Right lobe of liver (tissue), 6 donors: ENCODE measurements at regions not wholly inside any gene's neighbourhood (a gene's known extent, or its start where the extent isn't known, plus 50 kb on each side); places are given as distances from the start of the nearest gene placed in this dataset.

Experiments
- ATAC-seq, 4 donors: fragments of 200-7000 bp; cut with Tn5 transposase; one replicate each; pipeline ENCODE4 v1.9.1; 2020; ENCODE audit warnings: mild to moderate bottlenecking in 4 of 4, moderate library complexity in 4 of 4
- DNase-seq, 3 donors: peaks; one replicate each; pipeline ENCODE4 v3.0.0-alpha.2; 2020
- H3K27ac ChIP-seq, 3 donors: fragments of 200-600 bp; one replicate each; pipeline ENCODE4 v1.8.0; 2022
- H3K27me3 ChIP-seq, 2 donors: fragments of 200-600 bp; one replicate each; pipeline ENCODE4 v1.8.0; 2022
- H3K36me3 ChIP-seq, 4 donors: fragments of 200-600 bp; sonication (generic) in 1 of 4; one replicate each; pipeline versions ENCODE4 v1.5.1 to v1.8.0; 2017 to 2022; ENCODE audit warnings: control low read depth in 1 of 4
- H3K4me1 ChIP-seq, 4 donors: fragments of 200-600 bp; sonication (generic) in 1 of 4; one replicate each; pipeline versions ENCODE4 v1.5.1 to v1.8.0; 2017 to 2022; ENCODE audit warnings: control low read depth in 1 of 4
- H3K4me3 ChIP-seq, 3 donors: fragments of 200-600 bp; one replicate each; pipeline ENCODE4 v1.8.0; 2022
- H3K9me3 ChIP-seq, 4 donors: fragments of 200-600 bp; sonication (generic) in 1 of 4; one replicate each; pipeline versions ENCODE4 v1.5.1 to v1.8.0; 2017 to 2022; ENCODE audit warnings: control low read depth in 1 of 4
- POLR2A ChIP-seq: fragments of 450-650 bp; IDR thresholded peaks from one replicate; pipeline ENCODE4 v1.6.1; 2017; ENCODE audit warnings: antibody characterized with exemption, mild to moderate bottlenecking
- WGBS: methylation state at CpG from one replicate; pipeline ENCODE4 v1.1.6; 2018; ENCODE audit warnings: low coverage, low lambda C conversion rate; ENCODE audit not compliant: insufficient coverage; ENCODE audit errors: missing lambda C conversion rate; 5-methylcytosine and 5-hydroxymethylcytosine counted together
- intact Hi-C, 2 donors: fragments of 100-400 bp; cut with DNase I; formaldehyde crosslinking; loops; one replicate each; pipeline versions ENCODE4 v1.11.2 to v1.14.1; 2022
- TF ChIP-seq, protein P1 (sequence below), 4 donors: fragments of 200-600 bp in 3 of 4; fragments of 450-650 bp in 1 of 4; IDR thresholded peaks; one replicate each; pipeline versions ENCODE4 v1.5.1 to v1.8.0; 2016 to 2022; ENCODE audit warnings: antibody characterized with exemption in 4 of 4, mild to moderate bottlenecking in 2 of 4
- donor health status: DM: no; HTN: yes; CAD: no.
- donor health status: DM: no; HTN: no; CAD: no.
- donor health status: DM: no; HTN: no; CAD: no.
- donor health status: DM: no; HTN: yes; CAD: no.
- donor health status: DM: no; HTN: yes; CAD: no.

DNA sequence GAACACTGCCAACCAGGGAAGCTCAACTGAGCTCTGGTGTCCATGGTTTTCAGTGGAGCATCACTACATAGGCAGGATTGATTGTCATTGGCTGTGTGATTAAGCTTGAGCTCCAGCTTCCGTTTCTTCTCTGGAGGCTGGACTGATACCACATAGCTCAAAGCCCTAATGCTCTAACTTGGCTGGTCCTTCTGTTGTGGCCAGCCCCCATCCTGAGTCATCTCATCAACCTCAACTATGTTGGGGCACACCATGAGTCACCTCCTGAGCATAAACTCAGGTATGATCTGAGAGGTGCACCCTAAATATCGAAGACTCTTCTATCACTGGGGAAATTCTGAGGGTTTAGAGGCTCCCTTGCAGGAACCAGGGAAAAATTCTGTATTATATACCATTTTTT, 114.5 kb upstream of the INHBA start:
- H3K27me3 ChIP-seq, result no peaks in the 10 kb centered on the region
- H3K9me3 ChIP-seq, result no peaks in the 10 kb centered on the region
- H3K36me3 ChIP-seq, result no peaks in the 10 kb centered on the region
- no peak overlapping the region for H3K27ac ChIP-seq
- intact Hi-C loops, result no loop called here
- DNase-seq (no peak), ATAC-seq (no peak)
- WGBS, result 64% methylated on average over 1 of the region's 2 CpGs
- no peak overlapping the region for H3K4me3 ChIP-seq
- H3K4me1 ChIP-seq, result no peaks in the 10 kb centered on the region
- no peak for TF ChIP-seq POLR2A
- TF ChIP-seq, protein P1, sequence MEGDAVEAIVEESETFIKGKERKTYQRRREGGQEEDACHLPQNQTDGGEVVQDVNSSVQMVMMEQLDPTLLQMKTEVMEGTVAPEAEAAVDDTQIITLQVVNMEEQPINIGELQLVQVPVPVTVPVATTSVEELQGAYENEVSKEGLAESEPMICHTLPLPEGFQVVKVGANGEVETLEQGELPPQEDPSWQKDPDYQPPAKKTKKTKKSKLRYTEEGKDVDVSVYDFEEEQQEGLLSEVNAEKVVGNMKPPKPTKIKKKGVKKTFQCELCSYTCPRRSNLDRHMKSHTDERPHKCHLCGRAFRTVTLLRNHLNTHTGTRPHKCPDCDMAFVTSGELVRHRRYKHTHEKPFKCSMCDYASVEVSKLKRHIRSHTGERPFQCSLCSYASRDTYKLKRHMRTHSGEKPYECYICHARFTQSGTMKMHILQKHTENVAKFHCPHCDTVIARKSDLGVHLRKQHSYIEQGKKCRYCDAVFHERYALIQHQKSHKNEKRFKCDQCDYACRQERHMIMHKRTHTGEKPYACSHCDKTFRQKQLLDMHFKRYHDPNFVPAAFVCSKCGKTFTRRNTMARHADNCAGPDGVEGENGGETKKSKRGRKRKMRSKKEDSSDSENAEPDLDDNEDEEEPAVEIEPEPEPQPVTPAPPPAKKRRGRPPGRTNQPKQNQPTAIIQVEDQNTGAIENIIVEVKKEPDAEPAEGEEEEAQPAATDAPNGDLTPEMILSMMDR (IDR thresholded peaks at IDR 0.05), result no peak

DNA sequence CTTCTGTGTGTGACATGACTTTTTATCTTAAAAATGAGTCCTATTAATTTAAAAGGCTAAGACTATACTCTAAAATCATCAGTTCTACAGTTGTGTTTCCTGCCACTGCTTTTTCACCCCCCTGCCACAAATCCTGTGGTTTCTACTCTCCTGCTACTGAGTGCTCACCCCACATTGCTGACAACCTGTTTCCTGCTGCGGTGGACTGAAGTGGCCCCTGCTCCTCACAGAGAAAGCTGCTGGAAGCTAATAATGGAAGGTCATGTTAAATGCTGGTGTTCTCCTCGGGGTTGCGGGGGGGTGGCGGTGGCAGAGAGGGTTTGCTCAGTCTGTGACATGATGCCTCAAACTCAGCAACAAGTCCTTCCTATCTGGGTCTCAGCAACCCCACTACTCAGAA, 113.2 kb upstream of the INHBA start:
- Histone ChIP-seq H3K27me3 (no peaks in the 10 kb centered on the region), H3K36me3 (no peaks in the 10 kb centered on the region), H3K4me1 (no peaks in the 10 kb centered on the region), H3K9me3 (no peaks in the 10 kb centered on the region), H3K4me3 (no peak overlapping the region), H3K27ac (no peak overlapping the region)
- DNase-seq (no peak), ATAC-seq (no peak)
- WGBS, result 51% methylated on average over 4 of the region's 4 CpGs
- no peak for TF ChIP-seq POLR2A
- TF ChIP-seq, protein P1 (IDR thresholded peaks at IDR 0.05), result no peak
- intact Hi-C loops, result no loop called here

- 72% methylated on average over 3 of the region's 4 CpGs for WGBS
These were observed 112.0 kb upstream of the INHBA start for GRCh38 chr7:41814888-41815287.

GRCh38 chr7:41813286-41813685, 110.4 kb upstream of the INHBA start:
- H3K9me3 ChIP-seq, result no peaks in the 10 kb centered on the region
- intact Hi-C loops, result no loop called here
- no peaks in the 10 kb centered on the region for H3K4me1 ChIP-seq
- DNase-seq (no peak), ATAC-seq (no peak)
- no peaks in the 10 kb centered on the region for H3K27me3 ChIP-seq
- no peak overlapping the region for H3K27ac ChIP-seq
- 83% methylated on average over 2 of the region's 2 CpGs for WGBS
- no peaks in the 10 kb centered on the region for H3K36me3 ChIP-seq
- TF ChIP-seq POLR2A, result no peak
- TF ChIP-seq, protein P1 (IDR thresholded peaks at IDR 0.05), result no peak
- no peak overlapping the region for H3K4me3 ChIP-seq

More at GRCh38 chr7:41814888-41815287, 112.0 kb upstream of the INHBA start:
- no peaks in the 10 kb centered on the region for H3K4me1 ChIP-seq
- H3K27ac ChIP-seq, result no peak overlapping the region
- H3K9me3 ChIP-seq, result no peaks in the 10 kb centered on the region
- no peak for TF ChIP-seq POLR2A
- TF ChIP-seq, protein P1 (IDR thresholded peaks at IDR 0.05), result no peak
- no peak for ATAC-seq
- H3K27me3 ChIP-seq, result no peaks in the 10 kb centered on the region
- DNase-seq, result no peak
- H3K4me3 ChIP-seq, result no peak overlapping the region
- intact Hi-C loops, result no loop called here
- H3K36me3 ChIP-seq, result no peaks in the 10 kb centered on the region

DNA sequence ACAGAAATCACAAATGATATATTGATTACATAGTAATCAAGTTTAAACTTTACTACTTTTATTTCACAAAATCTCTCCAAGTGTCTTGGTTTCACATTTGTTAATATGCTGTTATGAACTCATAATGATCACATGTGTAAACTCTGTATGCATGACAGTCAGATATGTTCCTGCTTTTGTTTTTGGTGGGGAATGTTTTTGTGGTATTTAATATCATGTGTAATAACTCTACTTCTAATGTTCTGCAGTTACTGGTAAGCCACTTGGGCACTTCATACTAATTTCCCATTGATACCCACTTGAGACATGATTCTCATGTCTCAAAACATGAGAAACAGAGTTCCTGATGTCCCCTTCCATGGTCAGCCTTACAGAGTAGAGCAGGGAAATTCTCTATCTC, 109.1 kb upstream of the INHBA start:
- intact Hi-C loops, result no loop called here
- ATAC-seq, result no peak
- TF ChIP-seq, protein P1 (IDR thresholded peaks at IDR 0.05), result no peak
- no peak for TF ChIP-seq POLR2A

More for the DNA sequence above, 109.1 kb upstream of the INHBA start:
- no peak for DNase-seq
- Histone ChIP-seq H3K4me1 (no peaks in the 10 kb centered on the region), H3K36me3 (no peaks in the 10 kb centered on the region), H3K27ac (no peak overlapping the region), H3K9me3 (no peaks in the 10 kb centered on the region), H3K27me3 (no peaks in the 10 kb centered on the region), H3K4me3 (no peak overlapping the region)
